Left hindlimb (tissue), 1 donor: ENCODE measurements at regions not wholly inside any gene's neighbourhood (a gene's known extent, or its start where the extent isn't known, plus 50 kb on each side); places are given as distances from the start of the nearest gene placed in this dataset.

Experiments used
- DNase-seq: peaks from one replicate; pipeline ENCODE4 v3.0.0-alpha.2; 2018

GRCh38 chr5:174236070-174236469, 190.6 kb downstream of the NSG2 start:
- DNase-seq: no peak

DNA sequence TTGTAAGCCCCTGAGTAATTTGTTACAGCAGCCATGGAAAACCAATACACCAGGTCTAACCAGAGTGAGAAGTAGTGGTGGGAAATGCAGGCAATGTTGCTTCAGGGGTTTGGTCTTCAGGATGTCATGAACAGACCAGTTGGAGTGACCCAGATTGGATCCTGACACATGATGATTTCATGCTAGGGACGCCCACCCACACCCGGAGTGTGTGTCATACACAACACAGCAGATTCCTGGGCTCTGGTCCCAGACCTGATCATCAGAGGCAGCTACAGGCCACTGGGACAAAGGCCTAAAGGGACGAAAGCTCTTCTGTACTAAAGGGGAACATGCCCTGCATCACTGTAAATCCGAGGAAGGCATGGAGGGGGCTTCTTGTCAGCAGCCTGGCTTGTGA, 194.2 kb downstream of the NSG2 start:
- DNase-seq: no peak

DNA sequence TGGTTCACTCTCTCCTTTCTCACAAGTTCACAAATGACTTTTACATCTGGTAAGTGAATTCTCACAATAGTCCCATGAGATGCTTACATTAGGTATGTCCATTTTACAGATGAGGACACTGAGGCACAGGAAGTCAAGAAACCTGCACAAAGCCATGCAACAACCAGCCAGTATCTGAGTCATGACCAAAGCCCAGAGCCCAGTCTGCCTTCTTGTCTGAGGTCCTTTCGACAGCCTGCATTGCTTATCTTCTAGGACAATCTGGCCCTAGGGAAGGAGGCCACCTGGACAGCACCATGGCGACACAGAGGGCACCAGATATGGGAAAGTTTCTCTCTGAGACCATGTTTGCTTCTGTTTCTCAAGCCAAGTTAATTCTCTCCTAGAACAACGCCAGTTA, 197.1 kb downstream of the NSG2 start:
- no peak for DNase-seq

DNA sequence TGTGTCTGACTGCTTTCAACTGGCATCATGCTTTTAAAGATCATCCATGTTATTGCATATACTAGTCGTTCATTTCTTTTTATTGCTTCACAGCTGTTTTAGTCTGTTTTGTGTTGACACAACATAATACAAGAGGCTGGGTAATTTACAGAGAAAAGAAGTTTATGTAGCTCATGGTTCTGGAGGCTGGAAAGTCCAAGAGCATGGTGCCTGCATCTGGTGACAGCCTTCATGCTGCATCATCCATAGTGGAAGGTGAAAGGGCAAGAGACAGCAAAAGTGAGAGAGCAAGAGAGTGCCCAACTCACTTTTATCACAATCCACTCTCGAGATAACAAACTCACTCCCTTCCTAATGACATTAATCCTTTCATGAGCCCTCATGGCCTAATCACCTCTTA, 198.4 kb downstream of the NSG2 start:
- no peak for DNase-seq

DNA sequence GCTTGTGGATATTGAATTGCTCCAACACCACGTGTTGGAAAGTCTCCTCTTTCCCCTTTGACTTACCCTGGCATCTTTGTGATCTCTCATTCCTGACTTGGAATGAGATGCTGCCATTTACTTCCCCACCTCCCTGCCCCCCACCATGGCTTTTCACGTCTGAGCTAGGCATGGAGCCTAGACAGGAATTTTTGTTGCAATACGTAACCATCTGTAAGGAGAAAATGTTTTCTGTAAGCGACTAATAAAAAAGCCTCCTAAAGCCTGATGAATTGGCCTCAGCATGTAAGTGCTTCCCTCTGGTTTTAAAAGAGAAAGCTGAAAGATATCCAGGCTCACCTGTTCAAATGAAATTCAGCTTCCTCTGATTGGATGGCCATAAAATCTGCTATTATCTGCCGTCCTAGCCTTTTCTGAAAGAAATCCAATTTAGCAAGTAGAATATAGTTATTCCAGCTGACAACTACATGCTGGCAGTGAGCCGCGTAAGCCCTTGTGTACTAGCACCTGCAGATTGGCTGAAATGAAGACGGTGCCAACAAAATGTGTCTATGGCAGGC, 200.1 kb downstream of the NSG2 start:
- DNase-seq: no peak

- DNase-seq: no peak
These were observed 201.2 kb downstream of the NSG2 start for GRCh38 chr5:174246743-174247142.

- no peak for DNase-seq
These were observed 201.8 kb downstream of the NSG2 start for GRCh38 chr5:174247301-174247700.

GRCh38 chr5:174251305-174252000, 205.9 kb downstream of the NSG2 start:
- no peak for DNase-seq

DNA sequence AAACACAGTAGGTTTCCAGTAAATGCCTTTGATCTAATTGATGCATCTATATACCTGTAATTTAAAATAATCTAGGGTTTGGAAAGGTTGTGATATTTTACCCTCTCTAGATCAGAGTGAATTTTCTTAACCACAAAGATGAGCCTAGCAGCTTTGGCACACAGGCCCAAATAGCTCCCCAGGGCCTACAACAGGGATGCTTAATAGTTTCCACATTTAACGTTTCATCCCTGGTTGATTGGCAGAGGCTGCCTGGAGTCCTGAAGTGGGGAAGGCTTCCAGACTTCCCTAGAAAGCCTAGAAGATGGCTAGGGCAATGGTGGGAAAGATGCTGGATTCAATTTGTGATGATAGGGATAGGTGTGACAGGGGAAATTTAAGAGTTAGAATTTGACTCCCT, 206.6 kb downstream of the NSG2 start:
- DNase-seq: no peak

DNA sequence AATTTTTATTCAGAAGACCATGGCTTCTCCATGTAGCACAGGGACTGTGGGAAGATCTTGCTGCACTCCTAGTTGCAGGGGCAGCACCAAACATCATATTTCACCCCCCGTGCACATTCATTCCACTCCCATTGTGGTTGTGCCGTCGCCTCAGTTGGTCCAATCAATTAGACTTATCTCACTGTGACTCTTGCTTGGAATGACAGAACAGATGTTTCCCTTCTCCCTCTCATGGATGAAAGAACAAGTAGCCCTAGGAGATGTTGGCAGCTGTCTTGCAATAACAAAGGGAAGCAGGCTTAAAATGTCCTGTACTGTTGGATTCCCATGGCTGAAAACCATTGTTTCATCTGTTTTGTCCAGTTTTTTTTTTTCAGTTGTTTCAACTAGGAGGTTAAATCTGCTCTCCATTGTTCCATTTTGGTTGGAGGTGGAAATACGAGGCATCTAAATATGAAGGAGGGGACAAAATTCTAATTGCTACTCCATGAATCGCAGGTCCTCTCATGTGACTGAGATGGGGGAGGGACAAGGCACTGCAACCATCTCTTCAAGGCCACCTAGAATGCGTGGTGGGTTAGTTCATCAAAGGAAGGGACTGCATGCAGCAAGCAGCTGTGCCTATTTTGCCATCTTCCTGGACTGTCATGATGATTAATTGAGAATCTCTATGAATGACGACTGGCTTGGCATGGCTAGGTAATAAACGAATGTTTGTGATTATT, 214.4 kb downstream of the NSG2 start:
- no peak for DNase-seq

GRCh38 chr5:174271316-174271715, 225.8 kb downstream of the NSG2 start:
- DNase-seq: no peak

- no peak for DNase-seq
These were observed 227.2 kb downstream of the NSG2 start for GRCh38 chr5:174272671-174273070.

DNA sequence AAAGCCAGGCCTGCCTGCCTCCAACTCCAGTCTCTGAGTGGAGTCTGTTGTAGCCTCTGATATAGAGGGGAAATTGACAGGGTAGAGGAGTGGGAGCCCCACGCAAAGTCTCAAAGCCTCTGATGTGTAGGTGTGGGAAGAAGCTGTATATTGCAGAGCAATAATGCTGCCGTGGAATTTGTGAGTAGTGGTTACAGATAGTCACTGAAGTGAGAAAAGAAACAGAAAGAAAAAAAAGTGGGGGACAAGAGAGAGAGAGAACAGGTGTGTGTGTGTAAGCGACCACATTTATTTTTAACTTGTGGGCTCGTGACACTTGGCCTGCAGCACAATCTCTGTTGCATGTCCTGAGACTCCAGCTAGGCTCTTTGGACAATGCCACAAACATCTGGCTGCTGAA, 227.8 kb downstream of the NSG2 start:
- DNase-seq: no peak

DNA sequence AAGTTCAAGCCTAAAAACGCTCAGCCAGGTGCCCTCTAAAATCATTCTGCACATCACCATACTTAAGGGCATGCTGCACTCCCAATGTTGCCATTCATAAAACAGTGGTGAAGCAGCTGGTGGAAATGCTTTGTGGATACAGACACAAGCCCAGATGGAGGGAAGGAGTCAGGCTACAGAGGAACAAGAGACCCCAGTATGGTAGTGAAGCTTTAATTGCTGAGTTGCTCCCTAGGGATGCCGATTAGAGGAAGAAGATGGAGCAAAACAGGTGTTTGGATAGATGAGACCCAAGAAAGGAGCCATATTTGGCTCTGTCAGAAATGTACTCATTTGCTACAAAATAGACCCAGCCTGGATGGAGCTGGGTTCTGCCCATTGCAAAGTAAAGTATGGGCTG, 230.5 kb downstream of the NSG2 start:
- DNase-seq: no peak

GRCh38 chr5:174281089-174281760, 235.7 kb downstream of the NSG2 start:
- DNase-seq: no peak

DNA sequence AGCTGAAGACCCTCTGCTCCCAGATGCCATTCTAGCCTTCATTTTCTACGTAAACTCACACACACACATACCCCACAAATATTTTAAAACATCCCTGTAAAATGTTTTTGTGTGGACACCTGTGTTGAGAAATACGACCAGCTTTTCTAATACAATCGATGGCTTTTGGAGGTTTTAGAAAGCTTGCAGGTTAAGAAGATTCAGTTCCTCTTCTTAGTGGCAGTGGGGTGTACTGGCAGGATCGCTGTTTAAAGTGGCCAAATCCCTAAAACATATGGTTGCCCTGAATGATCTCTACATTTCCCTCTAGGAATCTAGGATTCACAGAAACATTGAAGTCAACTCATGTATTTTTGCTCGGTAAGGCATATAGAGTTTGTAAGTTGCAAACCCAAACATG, 236.3 kb downstream of the NSG2 start:
- no peak for DNase-seq

DNA sequence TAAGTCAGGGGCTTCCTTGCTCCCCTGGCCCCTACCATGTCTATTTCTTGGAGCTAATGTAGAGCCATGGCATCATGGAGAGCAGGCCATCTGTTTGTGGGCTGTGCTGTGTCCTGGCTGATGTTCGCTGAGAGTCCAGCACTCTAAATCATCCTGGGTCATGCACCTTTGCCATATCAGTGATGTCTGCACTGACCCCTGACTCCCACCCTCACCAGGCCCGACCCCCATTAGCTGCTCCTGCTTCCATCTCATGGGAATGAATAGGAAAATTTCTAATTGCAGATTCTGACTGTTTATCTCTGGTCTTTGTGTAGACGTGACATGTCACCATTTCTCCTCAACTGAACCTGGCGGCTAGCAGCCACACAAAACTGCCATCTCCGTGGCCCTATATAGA, 236.9 kb downstream of the NSG2 start:
- no peak for DNase-seq

- no peak for DNase-seq
These were observed 237.9 kb downstream of the NSG2 start for GRCh38 chr5:174283211-174284005.

DNA sequence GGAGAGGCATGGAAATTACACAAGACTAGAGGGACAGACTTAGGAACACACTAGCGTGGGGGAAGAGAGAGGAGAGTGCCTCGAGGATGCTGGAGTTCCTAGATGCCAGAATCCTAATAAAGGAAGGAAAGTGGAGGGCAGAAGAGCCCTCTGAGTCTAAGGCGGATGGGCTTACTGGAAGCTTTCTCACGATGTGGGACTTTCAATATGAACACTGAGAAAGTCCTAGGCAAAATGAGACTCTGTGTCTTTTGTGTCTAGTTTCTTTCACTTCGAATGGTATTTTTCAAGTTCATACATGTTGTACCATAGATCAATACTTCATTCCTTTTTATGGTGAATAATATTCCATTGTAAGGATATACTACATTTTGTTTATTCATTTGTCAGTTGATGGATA, 239.4 kb downstream of the NSG2 start:
- DNase-seq: no peak

DNA sequence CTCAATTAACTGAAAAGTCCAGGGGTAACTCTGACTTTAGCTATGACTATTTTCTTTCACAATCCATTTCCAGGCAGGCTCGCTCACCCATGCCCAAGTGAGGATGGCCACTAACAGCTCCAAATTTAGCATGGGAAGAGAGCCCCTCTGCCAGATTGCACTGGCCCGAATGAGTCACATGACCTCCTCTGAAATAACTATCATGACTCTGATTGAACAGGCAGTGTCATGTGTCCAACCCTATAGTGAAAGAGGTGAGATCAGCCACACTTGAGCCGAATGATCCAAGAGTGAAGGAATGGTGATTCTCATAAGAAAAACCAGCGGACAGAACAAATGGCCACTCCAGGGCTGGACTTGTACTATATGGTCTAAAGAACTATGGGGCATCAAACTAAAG, 242.3 kb downstream of the NSG2 start:
- DNase-seq: no peak

GRCh38 chr5:174288439-174288838, 242.9 kb downstream of the NSG2 start:
- DNase-seq: no peak

- DNase-seq: no peak
These were observed 245.7 kb downstream of the NSG2 start for GRCh38 chr5:174291162-174291561.

DNA sequence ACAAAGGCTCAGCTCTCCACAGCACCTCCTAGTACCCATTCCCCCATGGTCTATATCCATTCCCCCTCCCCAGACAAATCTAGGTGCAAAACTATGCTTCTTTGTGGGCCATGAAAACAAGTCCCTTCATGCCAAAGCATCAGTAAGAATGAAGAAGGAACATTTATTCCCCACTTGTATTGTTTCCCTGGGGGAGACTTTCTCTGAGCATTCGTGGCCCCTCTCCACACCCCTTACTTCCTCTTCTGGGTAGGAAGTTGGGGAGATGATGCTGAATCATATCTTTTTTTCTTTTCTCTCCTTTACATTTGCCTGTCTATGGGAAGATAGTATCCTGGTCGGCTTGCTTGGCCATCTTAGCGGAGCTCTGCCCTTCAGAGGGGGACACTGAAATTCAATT, 246.8 kb downstream of the NSG2 start:
- DNase-seq: no peak
